HG03025 (cell line): ENCODE measurements at regions not wholly inside any gene's neighbourhood (a gene's known extent, or its start where the extent isn't known, plus 50 kb on each side); places are given as distances from the start of the nearest gene placed in this dataset.
"Not testable (repeated sequence)": the region's sequence is repeated elsewhere in the genome, so short reads cannot be mapped to it uniquely, and the experiment has no call there.

Experiments
- ATAC-seq: cut with Tn5 transposase; IDR thresholded peaks from one replicate; pipeline ENCODE4 v1.9.1; 2021; ENCODE audit warnings: mild to moderate bottlenecking, moderate library complexity; ENCODE audit not compliant: unreplicated experiment, low FRiP score

DNA sequence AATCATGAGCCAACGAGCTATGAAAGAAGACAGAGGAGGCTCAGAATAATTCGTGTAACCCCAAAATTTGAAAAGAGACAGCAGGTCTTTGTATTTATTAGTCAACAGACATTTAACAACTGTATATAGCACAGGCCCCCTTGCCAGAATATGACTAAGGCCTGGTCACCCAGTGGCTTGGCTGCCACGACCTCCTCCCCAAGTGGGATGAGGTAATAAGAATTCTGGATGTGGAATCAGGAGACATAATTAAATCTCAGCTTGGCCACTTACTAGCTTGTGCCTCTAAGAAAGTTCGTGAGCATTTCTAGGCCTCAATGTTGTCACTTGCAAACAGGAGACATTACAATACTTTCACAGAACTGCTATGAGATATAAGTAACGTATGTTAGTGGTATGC lies 134.2 kb upstream of the TNFSF4 start:
- ATAC-seq = no peak

DNA sequence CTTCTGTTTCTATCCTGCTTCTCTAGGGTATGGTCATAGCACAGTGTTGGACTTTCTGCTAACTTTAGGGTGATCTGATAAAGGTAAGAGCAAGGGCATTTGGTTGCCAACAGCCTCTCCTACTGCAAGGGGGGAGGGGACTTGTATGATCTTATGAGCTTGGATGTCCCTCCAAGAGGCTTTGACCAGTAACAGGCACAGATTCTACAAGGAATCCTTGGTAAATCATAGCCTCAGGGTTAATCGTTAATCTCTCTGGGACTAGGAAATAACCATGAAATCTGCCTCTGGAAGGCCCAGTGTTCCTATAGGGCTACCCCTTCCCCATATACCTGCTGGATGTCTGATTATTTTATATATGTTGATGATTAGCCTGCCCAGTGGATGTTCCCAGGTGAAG lies 134.8 kb upstream of the TNFSF4 start:
- no peak for ATAC-seq

DNA sequence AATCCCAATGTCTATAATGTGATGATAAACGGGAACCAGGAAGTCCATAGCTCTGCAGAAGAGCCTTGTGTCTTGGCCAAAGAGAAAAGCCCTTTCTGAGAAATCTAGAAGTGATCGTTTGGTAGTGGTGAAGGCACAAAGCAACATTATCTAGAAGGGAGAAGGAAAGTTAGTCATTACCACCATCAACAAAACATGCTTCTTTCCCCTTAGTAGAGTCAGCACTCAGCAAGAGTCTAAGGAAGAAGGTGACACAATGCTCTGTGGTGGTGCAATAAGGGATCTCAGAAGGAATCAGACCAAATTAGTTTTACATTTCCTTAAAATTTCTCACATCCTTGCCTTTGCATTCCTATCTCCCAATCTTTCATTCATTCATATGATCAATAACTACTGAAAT lies 134.4 kb upstream of the PRDX6 start:
- ATAC-seq = no peak

DNA sequence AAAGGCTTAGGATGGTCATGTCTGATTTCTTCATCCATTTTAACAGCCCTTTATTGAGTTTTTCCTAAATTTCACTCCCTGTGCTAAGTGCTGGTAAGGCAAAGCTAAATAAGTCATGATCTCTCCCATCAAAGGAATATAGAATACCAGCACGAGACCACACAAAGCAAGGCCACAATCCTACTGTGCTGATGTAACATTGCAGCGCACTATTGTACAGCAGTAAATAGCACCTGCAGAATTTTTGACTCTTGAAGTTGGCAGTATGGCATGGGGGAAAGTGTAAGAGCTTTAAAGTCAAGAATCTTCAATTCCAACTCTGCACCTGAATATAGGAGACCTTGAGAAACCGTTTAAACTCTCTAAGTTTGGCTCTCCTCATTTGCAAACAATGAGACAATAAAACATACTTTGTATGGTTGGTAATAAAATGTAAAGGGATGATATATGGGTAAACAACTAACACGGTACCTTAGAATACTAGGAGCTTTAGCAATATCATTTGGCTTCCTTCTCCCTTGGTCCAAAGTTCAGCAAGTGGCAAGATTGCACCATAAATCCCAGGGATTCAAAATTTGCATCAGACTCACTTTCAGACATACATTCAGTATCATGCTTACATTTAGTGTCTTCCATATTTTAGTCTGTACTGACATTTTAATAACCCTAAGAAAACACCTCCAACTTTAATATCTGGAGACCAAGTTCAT lies 132.9 kb upstream of the PRDX6 start:
- ATAC-seq = no peak

DNA sequence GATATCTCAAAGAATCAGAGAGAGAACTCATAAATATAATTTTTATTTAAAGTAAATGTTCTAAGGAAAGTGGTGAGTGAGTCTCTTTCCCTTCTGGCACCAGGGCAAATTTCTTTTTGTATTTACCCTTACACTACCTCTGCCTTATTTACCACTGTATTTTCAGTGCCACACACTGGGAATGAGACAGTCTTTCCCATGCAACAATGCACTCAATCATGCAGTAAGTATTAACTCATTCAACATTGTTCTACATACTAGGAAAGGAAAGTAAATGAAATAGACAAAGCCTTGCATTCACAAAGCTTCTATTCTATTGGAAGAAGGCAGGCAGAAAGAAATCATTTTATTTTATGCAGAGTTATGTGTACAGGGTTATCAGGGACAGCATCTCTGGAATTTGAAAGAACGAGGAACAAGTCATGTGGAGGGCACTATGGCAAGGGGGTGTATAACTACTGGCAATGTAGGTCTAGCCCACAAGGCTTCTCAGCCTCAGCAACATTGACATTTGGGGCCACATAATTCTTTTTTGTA lies 129.8 kb upstream of the PRDX6 start:
- no peak for ATAC-seq

DNA sequence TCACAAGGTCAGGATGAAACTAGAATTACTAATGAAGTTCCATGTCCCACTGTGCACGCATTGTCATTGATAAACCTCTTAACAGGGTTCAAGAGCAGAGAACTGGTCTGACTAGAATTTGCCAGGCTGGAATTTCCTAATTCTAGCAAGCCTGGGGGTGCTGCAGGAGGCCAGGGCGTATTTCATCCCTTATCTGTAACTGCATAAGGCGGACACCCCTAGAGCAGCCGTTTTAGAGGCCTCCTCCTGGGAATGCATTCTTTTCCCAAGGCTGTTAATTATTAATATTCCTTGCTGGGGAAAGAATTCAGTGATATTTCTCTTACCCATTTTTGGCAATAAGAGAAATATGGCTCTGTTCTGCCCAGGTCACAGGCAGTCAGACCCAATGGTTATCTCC lies 124.5 kb upstream of the PRDX6 start:
- not testable (repeated sequence) for ATAC-seq

DNA sequence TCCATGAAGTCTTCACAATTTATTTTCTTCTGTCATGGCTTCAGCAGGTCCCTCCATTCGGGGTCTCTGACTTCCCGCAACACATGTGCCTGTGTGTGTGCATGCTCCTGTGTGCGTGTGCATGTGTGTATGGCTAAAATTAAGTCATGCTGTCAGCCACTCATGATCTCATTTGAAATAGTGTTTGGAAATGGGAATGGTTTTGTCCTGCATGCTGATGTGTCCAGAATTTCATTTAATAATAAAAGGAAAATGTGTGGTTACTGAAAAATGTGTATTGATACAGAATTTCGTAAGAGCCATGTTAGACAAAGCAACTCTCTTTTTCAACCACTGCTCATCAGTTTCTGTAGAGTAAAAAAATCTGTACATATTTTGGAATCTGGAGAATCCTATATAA lies 123.8 kb upstream of the PRDX6 start:
- ATAC-seq = no peak

DNA sequence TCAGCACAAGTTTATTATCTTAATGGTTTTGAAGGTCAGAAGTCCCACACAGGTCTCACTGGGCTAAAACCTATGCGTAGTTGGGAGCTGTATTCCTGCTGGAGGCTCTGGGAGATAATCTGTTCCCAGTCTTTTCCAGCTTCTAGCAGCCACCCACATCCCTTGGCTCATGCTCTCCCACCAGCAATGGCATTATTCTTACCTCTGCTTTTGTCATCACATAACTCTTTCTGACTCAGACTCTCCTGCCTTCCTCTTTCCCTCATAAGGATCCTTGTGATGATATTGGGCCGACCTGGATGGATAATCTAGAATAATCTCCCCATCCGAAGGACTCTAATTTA lies 122.2 kb upstream of the PRDX6 start:
- ATAC-seq = no peak

DNA sequence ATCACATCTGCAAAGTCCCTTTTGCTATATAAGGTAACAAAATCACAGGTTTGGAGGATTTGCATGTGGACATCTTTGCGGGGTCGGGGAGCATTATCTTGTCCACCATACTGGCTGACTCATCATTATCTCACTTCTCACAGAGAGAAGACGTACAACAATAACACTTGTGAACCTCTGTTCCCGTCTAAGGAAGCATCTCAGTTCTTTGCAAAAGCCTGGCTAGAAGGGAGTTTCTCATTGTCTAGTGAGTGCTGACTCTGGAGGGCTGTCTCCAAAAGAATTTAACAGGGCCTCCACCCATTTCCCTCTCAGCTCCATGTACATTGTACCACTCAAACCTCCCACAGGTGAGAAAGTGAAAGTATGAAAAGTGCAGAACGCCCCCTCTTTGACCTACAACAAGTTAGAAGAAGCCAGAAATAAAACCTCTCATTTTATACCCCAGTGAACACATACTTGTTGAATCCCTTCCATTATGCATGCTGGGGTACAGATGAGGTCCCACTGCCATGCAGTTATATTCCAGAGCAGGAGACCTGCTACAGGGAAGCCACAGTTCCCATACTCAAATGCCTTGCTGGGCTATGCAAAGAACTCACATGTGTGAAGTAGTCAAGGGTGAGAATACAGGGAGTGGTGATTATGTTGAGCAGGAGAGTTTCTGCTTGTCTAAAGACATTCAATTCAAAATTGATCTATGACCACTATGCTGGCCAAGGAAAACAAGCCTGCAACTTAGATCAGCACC lies 121.7 kb upstream of the PRDX6 start:
- ATAC-seq = no peak

DNA sequence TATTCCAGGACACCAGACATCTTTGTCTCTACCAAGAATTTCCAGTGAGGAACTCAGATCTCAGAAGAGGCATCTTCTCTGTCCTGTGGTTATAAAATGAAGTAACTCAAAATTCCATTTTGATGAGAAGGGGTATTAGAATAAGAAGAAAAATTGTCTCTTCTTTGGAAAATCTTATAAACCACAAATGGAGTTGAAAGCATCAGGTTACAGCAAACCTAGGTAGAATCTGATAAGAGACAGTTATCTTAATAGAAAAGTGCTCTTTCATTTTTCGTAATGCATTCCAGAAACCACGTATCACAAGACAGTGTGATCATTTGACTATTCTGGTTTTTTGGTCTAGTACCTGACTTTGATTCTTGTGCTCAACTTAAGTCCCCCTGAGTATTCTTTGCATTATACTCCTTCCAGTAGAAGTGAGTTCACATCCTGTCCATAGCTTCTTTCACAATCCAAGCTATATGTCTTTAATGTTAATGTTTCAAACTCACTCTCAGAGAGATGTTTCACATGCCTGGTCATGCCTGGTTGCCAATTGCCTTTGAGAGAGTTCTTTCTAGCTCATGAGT lies 120.9 kb upstream of the PRDX6 start:
- ATAC-seq = no peak

DNA sequence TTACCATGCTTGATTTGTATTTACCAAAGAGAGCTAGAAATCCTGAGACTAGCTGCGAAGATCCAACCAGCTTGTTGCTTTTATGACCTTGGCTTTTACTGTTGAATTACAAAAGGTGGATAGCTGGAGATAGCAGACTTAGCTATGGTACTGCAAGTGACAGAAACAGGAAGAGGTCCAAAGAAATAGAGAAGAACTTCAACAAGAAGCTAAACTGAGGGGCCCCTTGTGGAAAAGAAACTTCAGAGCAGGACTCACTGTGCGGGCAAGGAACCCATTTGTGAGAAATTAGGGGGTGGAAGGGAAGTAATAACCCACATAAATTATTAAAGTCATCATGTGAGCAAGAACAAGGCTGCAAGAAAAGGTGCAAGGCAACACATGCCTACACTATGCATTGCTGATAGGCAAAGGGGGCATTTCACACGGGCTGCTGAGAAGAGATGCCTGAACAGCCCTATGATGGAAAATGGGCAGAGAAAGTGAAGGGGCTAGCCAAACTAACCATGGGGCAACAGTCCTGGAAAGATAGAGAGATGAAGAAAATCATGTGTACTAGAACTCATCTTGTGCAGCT lies 116.6 kb upstream of the PRDX6 start:
- no peak for ATAC-seq

DNA sequence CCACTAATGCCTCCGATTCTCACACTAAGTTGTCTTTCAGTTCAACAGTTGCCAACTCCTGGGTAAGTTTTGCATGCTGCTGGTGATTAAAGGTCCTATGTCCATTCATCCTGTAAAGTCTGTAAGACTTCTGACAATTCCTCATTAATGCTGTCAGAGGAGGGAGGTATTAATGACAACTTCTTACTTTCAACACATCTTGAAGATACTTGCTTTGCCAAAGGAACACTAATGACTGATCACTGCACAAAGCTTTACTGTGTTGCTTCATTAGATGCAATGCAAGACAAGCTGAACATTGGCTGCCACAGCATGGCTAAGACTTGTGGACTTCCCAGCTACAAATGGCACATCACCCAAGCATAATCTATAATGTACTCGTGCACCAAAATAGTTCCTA lies 114.6 kb upstream of the PRDX6 start:
- no peak for ATAC-seq

DNA sequence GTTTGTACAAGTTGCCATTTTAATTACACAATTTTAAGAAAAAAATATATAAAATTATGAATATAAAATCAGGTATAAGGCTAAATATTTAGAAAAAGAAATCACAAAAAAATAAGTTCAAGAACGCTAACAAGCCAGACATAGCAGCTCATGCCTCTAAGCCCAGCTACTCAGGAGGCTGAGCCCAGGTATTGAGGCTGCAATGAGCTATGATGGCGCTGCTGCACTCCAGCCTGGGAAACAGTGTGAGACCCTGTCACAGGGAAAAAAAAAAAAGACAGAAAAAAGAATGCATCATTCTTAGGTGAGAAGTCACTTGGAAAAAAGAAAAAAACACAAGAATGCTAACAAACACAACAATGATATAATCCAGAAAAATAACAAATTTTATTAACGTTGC lies 112.3 kb upstream of the PRDX6 start:
- no peak for ATAC-seq

DNA sequence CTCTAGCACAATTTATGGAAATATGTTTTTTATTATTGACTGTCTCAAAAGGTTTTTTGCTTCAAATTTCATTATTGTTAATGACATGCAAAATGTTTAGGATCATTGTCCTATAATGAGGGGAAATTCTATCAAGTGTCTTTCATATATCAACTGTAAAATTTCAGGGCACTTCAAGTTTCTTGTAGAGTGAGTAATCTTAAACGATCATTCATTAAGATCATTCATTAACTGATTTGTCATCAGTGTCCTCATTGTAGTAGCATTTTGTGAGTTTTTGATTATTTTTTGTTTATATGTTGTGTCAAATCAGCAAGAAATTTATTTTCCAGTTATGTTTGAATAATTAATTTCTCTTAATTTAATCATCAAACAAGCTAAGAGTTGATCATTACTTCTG lies 111.8 kb upstream of the PRDX6 start:
- ATAC-seq = no peak

DNA sequence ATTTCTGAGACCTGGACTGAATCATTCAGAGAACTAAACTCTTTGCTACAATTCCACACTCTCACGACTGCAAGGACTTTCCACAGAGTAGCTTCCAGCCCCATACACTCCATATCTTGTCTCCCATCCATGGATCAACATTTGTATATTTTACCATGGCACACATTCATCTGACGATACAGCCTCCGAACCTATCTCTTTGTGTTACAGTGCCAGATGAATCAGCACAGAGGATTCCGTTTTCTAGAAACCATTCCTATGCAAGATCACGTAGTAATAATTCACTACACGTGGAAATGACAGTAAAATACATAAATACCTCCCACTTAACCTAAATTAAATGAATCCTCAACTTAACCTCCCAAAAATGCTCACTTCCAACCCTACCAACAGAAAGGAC lies 110.0 kb upstream of the PRDX6 start:
- no peak for ATAC-seq

DNA sequence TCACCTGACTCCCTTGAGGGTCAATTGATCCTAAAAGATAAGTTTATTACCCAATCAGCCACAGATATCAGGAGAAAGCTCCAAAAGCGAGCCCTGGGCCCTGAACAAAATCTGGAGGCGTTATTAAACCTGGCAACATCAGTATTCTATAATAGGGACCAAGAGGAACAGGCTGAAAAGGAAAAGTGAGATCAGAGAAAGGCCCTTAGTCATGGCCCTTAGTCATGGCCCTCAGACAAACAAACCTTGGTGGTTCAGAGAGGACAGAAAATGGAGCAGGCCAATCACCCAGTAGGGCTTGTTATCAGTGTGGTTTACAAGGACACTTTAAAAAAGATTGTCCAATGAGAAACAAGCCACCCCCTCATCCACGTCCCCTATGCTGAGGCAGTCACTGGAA lies 106.5 kb upstream of the PRDX6 start:
- not testable (repeated sequence) for ATAC-seq

DNA sequence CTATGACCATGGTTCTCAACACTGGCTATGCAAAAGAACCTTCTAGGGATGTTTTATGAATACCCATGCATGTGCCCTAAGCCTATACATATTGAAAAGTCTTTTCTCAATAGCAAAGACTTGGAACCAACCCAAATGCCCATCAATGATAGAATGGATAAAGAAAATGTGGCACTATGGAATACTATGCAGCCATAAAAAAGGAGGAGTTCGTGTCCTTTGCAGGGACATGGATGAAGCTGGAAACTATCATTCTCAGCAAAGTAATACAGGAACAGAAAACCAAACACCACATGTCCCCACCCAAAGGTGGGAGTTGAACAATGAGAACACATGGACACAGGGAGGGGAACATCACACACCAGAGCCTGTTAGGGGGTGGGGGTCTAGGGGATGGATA lies 101.1 kb upstream of the PRDX6 start:
- not testable (repeated sequence) for ATAC-seq

DNA sequence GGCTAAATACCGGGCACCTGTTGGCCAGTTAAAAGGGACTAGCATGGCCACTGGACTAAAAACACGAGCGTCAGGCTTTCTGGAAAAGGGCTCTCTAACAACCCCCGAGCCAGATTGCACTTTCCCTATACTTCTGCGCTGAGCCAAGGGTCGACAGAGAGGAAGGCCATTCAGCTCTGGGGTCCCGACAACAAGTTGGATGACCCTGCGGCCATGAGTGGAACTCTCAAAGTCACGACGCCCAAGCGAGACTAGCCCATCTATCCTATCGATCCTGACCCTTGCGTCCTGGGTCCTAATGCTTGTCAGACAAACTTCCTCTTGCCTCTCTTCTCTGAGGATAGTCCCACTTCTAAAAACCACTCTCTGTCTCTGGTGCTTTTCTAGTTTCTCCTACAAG lies 99.9 kb upstream of the PRDX6 start:
- ATAC-seq = no peak

DNA sequence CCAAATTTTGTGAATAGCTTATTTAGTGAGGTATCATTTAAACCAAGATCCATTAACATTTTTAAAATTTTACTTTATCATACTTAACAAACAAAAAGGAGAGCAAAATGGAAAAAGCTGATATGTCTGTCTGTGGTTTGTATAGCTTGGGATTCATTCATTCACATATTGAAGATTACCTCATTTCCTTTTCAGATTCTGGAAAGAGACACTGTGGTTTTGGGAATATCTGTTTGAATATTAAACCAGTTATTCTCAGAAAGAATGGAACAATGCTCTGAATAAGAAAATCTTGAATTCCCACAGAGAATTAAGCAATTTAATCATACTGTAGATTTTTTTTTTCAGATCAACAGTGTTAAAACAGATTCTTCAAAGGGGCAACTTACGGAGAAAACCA lies 93.8 kb upstream of the PRDX6 start:
- ATAC-seq = no peak

DNA sequence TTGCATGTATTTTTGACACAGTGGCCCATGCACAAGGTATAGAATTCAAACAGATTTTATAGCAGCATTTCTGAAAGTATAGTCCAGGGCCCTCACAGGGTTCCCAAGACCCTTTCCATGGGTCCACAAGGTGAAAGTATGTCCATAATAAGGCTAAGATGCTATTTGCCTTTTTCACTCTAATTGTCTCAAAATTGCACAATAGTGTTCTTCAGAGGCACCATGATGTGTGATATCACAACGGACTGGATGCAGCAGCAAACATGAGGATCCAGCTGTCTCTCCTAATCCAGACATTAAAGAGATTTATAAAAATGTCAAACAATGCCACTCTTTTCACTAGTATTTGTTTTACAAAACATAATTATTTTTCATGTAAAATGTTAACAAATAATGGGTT lies 88.8 kb upstream of the PRDX6 start:
- ATAC-seq = no peak

DNA sequence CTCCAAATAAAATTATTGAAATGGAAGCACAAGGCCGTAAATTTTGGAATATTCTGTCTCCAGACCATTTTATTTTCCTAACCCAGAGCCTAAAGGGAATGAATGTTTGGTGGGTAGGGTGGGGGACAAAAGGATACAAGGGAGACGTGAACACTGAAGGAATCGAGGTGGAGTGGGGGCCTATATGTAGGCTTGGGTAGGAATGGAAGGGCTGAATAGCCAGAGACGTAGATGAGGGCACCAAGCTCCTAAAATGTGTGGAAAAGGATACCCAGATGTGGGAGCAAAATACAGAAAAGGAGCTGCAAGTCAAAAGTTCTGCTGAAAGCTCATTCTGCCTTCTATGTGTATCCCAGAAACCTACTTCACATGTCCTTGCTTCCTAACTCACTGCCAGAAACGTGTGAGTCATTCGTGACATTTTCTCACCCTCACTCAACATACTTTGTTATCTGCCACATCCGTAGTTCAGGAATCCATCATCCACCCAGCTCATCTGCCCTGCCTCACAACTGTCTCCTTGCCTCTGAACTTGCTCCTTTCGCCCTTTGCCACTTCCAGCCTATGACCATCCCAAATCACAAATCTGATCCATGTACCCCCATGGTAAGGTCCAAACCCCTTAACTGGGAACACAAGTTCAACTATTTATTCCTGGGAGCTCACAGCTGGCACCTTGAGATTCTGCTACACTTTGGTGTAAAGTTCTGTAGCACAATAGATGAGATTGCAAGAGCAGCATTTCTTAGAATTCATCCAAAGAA lies 84.1 kb upstream of the PRDX6 start:
- ATAC-seq = no peak
